CD4-positive, alpha-beta T cell treated with Interleukin-15 for 4 hours (primary cell): ENCODE measurements at regions not wholly inside any gene's neighbourhood (a gene's known extent, or its start where the extent isn't known, plus 50 kb on each side); places are given as distances from the start of the nearest gene placed in this dataset.

Source experiments
- DNase-seq: peaks from one replicate; pipeline ENCODE4 v3.0.0-alpha.2; 2020; ENCODE audit warnings: low spot score

GRCh38 chr6:68391953-68392352 is 243.1 kb upstream of the ADGRB3 start:
- no peak for DNase-seq

DNA sequence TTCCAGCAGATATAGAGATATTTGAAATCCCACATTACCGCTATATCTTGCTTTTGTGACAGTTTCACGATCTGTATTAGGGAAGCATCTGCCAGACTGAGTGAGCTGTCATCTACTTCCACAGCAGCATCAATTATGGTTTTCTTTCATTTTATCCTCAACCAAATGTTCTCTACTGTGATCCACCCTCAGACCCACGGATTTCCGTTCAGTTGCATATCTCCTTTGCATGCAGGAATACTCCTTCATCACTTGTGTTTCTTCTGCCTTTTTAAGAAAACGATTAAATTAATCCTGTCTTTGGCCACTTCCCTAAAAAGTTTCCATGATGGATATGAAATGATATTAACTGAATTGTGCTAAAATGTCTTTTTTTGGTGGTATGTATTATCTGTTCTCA is 262.1 kb upstream of the ADGRB3 start:
- DNase-seq, result no peak

GRCh38 chr6:68368845-68369244 is 266.2 kb upstream of the ADGRB3 start:
- no peak for DNase-seq

GRCh38 chr6:68364271-68364805 is 270.7 kb upstream of the ADGRB3 start:
- no peak for DNase-seq

GRCh38 chr6:68343901-68344300 is 291.2 kb upstream of the ADGRB3 start:
- DNase-seq, result no peak

- DNase-seq, result no peak
These were observed 292.8 kb upstream of the ADGRB3 start for GRCh38 chr6:68342286-68342685.

- DNase-seq, result no peak
These were observed 295.5 kb upstream of the ADGRB3 start for GRCh38 chr6:68339488-68340131.

DNA sequence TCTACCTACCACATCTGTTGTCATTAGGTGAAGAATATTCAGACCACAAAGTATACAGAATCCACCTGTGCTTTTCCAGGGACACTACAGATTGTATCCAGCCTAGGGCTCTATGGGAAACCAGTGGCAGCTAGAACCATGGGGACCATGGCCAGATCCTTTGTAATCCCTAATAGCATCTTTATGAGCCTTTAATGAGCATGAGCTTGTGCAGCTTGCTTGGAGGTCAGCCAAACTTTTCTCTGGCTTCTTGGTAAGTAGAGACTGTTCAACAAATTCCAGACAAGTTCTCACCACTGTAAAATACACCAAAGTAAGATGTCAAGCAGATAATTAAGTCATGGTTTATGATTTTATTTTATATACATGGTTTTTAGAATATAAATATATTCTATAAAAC is 301.6 kb upstream of the ADGRB3 start:
- DNase-seq, result no peak

DNA sequence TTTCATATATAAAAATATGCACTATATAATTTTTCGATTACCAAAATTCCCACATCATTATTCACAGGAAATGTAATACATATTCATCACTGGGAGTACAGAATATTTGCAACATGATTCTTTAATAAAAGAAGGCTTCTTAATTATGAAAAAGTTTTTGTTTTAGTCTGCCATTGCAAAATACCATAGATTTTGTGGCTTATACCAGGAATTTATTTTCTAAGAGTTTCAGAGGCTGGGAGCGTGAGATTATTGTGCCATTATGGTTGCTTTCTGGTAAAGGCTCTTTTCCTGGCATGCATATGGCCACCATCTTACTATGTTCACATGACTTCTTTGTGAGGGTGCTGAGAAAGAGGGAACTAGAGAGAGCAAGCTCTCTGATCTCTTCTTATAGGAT is 306.9 kb upstream of the ADGRB3 start:
- DNase-seq, result no peak

- no peak for DNase-seq
These were observed 308.3 kb upstream of the ADGRB3 start for GRCh38 chr6:68326762-68327161.

DNA sequence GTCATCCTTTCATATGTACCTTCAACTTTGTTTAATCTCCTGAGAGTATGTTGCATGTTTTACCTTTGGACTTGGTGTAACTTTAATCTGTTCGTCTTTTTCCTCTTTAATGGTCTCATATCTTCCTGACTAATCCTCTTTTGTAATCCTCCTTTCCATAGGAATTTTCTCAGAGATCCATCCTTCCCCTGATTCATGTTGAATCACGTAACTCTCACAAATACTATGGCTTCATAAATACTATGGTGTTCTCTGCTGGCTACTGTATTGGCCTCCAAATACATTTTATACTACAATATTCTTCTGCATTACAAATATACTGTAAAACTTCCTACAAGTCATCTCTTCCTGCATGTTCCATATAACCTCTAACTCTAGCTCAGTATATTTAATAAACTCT is 317.7 kb upstream of the ADGRB3 start:
- no peak for DNase-seq

DNA sequence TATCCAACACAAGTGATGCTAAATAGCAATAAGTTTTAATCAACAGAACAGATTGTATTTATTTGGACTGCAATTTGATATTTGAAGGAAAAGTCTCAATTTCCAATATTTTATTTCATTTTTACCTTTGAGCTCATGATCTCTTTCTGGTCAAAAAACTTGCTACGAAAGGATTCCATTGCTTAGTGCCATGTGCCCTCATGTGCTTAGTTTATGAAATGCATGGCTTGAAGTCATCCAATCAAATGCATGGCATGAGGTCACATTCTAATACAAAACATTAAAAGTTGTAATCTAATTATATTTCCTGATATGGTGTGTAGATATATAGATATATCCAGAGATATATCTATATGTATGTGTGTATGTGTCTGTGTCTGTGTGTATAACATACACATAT is 321.2 kb upstream of the ADGRB3 start:
- no peak for DNase-seq

- no peak for DNase-seq
These were observed 327.8 kb upstream of the ADGRB3 start for GRCh38 chr6:68307301-68307700.

DNA sequence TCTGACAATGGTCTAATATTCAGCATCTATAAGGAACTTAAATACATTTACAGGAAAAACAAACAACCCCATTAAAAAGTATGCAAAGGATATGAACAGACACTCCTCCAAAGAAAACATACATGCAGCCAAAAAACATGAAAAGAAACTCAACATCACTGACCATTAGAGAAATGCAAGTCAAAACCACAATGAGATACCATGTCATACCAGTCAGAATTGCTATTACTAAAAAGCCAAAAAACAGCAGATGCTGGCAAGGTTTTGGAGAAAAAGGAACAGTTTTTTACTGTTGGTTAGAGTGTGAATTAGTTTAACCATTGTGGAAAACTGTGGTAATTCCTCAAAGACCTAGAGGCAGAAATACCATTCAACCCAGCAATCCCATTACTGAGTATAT is 339.0 kb upstream of the ADGRB3 start:
- DNase-seq, result no peak

DNA sequence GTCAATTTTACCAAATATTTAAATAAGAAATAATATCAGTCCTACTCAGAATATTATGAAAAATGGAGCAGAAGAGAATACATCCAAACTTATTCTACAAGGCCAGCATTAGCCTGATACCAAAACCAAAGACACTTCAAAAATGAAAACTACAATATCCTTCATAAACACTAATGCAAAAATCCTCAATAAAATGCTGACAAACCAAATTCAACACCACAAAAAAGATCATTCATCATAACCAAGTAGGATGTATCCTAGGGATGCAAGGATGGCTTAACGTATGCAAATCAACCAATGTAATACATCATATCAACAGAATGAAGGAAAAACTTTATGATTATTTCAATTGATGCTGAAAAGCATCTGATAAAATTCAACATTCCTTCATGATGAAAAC is 352.4 kb upstream of the ADGRB3 start:
- no peak for DNase-seq

DNA sequence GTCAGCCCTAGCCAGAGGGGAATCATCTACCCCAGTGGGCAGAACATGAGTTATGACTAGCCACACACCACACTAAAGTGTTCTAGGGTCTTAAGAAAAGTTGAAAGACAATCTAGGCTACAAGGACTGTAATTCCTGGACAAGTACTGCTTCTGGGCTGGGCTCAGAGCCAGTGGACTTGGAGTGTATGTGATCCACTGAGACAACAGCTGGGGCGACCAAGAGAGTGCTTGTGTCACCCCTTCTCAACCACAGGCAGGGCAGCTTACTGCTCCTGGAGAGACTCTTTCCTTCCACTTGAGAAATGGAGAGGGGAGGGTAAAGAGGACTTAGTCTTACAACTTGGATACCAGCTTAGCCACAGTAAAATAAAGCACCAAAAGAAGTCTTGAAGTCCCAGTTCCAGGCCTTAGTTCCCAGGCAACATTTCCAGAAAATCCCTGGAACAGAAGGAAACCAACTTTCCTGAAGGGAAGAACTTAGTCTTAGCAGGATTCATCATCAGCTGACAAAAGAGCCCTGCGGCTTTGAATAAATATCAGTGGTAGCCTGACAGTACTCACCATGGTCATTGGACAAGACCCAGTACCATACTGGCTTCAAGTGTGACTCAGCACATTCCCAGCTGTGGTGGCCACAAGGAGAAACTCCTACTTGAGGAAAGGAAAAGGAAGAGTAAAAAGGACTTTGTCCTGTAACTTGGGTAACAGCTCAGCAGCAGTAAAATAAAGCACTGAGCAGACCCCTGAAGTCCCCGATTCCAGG is 355.1 kb upstream of the ADGRB3 start:
- no peak for DNase-seq

GRCh38 chr6:68273297-68273696 is 361.8 kb upstream of the ADGRB3 start:
- DNase-seq, result no peak

DNA sequence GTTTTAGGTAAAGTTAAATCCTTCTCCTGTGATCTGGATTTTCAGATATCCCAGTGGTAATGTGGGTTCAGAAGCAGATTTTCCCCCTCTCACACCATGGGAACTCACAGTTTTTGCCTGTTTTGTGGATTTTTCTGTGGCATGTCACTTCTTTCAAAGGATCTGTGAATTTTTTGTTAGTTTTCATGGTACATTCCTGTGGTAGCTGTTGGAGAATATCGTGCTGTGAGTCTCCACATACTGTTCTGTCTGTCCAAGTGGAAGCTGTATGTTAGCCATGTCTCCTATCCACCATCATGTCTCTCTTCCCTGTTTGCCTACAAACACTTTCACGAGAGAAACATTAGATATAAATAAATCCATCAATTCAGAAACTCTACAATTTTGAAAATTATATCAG is 378.7 kb upstream of the ADGRB3 start:
- no peak for DNase-seq

- no peak for DNase-seq
These were observed 382.4 kb upstream of the ADGRB3 start for GRCh38 chr6:68252632-68253031.

DNA sequence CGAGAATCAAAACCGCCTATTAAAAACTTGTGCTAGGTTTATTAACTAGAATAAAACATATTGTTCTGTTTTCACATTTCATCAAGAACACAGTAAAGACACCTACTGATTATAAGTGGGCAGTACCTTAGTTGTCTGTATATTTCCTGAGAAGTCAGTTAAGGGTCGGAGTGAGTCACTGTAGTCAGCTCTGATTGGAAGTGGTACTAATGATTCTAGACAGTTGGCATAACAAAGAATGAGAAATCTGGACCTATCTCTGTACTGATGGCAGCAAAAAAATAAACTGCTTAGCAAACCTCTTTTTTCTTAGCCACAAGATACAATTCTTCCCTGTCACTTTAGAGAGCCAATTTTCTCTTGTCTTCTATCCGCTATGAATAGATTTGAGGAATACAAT is 387.3 kb upstream of the ADGRB3 start:
- no peak for DNase-seq

- no peak for DNase-seq
These were observed 394.4 kb upstream of the ADGRB3 start for GRCh38 chr6:68240726-68241125.

DNA sequence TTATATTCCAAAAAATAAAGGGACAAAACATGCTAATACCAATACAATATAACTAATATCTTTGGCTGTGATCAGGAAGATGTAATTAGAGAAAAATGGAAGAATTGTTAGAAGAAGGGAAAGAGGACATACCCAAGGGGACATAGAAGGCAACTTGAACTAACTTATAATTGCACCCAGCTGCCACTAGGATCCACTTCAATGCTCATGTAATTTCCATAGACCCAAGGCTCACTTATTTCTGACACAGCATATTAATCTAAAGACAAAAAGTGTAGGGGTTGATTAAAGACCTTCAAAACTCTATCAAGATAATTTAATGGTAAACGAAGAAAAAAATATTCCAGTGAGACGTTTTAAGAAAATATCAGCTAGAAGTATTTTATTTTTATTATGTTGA is 396.0 kb upstream of the ADGRB3 start:
- no peak for DNase-seq

- no peak for DNase-seq
These were observed 396.9 kb upstream of the ADGRB3 start for GRCh38 chr6:68238097-68238601.

GRCh38 chr6:68237205-68237604 is 397.9 kb upstream of the ADGRB3 start:
- DNase-seq, result no peak
